ENCODE measurements at regions not wholly inside any gene's neighbourhood (a gene's known extent, or its start where the extent isn't known, plus 50 kb on each side); places are given as distances from the start of the nearest gene placed in this dataset.

DNA sequence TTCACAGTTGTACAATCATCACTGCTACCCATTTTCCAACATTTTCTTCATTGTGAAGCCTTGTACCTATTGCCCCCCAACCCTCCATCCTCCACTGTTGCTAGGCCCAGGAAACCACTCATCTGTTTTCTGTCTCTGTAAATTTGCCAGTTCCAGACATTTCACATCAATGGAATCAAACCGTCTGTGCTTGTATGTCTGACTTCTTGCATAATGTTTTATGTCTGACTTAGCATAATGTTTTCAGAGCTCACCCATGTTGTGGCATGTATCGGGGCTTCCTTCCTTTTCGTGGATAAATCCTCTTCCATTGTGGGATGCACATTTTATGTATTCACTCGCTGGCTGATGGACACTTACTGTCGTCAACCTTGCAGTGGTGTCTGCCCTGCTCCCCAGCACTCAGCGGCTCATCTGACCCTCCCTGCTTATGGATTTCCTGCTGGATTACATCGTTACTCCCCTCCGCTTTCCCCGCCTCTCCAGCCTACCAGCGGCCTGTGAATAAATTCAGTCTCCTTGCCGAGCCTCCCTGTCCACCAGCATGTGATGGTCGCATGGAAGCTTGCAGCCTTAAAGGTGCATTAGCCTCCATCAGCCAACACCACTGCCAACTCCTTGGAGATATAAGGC, 727.6 kb upstream of the TMEM132C start:
- TF ChIP-seq, protein P1, sequence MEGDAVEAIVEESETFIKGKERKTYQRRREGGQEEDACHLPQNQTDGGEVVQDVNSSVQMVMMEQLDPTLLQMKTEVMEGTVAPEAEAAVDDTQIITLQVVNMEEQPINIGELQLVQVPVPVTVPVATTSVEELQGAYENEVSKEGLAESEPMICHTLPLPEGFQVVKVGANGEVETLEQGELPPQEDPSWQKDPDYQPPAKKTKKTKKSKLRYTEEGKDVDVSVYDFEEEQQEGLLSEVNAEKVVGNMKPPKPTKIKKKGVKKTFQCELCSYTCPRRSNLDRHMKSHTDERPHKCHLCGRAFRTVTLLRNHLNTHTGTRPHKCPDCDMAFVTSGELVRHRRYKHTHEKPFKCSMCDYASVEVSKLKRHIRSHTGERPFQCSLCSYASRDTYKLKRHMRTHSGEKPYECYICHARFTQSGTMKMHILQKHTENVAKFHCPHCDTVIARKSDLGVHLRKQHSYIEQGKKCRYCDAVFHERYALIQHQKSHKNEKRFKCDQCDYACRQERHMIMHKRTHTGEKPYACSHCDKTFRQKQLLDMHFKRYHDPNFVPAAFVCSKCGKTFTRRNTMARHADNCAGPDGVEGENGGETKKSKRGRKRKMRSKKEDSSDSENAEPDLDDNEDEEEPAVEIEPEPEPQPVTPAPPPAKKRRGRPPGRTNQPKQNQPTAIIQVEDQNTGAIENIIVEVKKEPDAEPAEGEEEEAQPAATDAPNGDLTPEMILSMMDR (conservative IDR thresholded peaks at IDR 0.05 in 1 of 2, IDR thresholded peaks at IDR 0.05 in 1 of 2; ENCODE audit: extremely low read depth in 1 of 2, insufficient read depth in 1 of 2, low read depth in 1 of 2, low read length in 2 of 2), result no peak
- no peak for TF ChIP-seq EZH2 (IDR thresholded peaks at IDR 0.05; ENCODE audit: borderline replicate concordance, low read length)

Measured in mammary epithelial cell (primary cell).